ENCODE measurements at regions not wholly inside any gene's neighbourhood (a gene's known extent, or its start where the extent isn't known, plus 50 kb on each side); places are given as distances from the start of the nearest gene placed in this dataset.

DNA sequence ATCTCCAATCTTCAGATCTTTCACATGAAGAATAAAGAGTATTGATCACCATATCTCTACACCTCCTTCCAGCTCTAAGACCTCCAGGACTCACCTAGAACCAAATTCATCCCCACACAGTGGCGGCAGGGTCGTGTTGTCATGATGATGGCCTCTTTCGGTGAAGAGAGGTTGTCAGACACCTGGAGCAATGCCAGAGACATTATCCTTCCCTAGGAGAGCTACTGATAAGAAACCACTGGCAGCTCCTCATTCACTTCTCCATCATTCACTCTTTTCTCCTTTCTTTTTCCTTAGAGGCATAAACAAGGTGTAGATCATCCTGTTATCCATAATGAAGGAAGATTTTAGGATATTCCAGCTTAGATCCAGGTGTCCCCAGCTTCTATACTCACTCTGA lies 197.9 kb upstream of the TNP1 start:
- H3K4me3 ChIP-seq (ENCODE audit: low read depth, low read length): no peak overlapping the region
- no peak for DNase-seq (ENCODE audit: low read depth in 4 of 6, low spot score in 6 of 6)
- no peaks in the 10 kb centered on the region for H3K36me3 ChIP-seq (ENCODE audit: control insufficient read depth, insufficient read depth, low read length)
- 100% methylated on average over 3 of the region's 3 CpGs for WGBS (ENCODE audit: insufficient coverage)
- no peaks in the 10 kb centered on the region for H3K27me3 ChIP-seq (ENCODE audit: control insufficient read depth, insufficient read depth, low read length)
- peaks cover 14% of the 10 kb centered on the region for H3K4me1 ChIP-seq (ENCODE audit: control insufficient read depth, insufficient read depth, low read length)
- H3K9me3 ChIP-seq (ENCODE audit: control insufficient read depth, insufficient read depth, low read length): no peaks in the 10 kb centered on the region
- no peak overlapping the region for H3K27ac ChIP-seq (ENCODE audit: low read depth, low read length)

DNA sequence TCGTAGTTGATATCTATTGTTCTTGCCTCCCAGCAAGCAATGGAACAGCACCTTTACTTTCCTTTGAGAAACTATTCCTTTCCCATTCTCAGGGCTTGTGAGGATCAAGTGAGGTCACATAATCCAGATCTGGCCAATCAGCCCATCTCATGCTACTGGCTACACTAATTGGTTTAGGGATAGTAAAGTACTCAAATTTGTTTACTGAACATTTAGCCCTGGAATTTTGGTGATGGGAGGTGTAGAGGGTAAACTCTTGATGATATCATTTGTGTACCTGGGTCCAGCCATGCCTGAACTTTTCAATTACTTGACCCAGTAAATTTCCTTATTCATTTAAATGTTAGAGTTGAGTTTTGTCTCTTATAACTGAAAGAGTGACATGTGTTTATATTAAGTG lies 195.8 kb upstream of the TNP1 start:
- no peaks in the 10 kb centered on the region for H3K9me3 ChIP-seq (ENCODE audit: control insufficient read depth, insufficient read depth, low read length)
- H3K36me3 ChIP-seq (ENCODE audit: control insufficient read depth, insufficient read depth, low read length): no peaks in the 10 kb centered on the region
- no peak overlapping the region for H3K27ac ChIP-seq (ENCODE audit: low read depth, low read length)
- H3K4me3 ChIP-seq (ENCODE audit: low read depth, low read length): no peak overlapping the region
- WGBS (ENCODE audit: insufficient coverage): 86% methylated on average over 1 of the region's 1 CpG
- H3K4me1 ChIP-seq (ENCODE audit: control insufficient read depth, insufficient read depth, low read length): peaks cover 3% of the 10 kb centered on the region
- H3K27me3 ChIP-seq (ENCODE audit: control insufficient read depth, insufficient read depth, low read length): no peaks in the 10 kb centered on the region
- DNase-seq (ENCODE audit: low read depth in 4 of 6, low spot score in 6 of 6): no peak

- H3K4me1 ChIP-seq (ENCODE audit: control insufficient read depth, insufficient read depth, low read length): peaks cover 3% of the 10 kb centered on the region
- no peak overlapping the region for H3K4me3 ChIP-seq (ENCODE audit: low read depth, low read length)
- H3K36me3 ChIP-seq (ENCODE audit: control insufficient read depth, insufficient read depth, low read length): no peaks in the 10 kb centered on the region
- H3K27ac ChIP-seq (ENCODE audit: low read depth, low read length): no peak overlapping the region
- 35% methylated on average over 2 of the region's 4 CpGs for WGBS (ENCODE audit: insufficient coverage)
- DNase-seq (ENCODE audit: low read depth in 4 of 6, low spot score in 6 of 6): peak in 2 of 6 donors; percentile 77 to 90
- H3K9me3 ChIP-seq (ENCODE audit: control insufficient read depth, insufficient read depth, low read length): no peaks in the 10 kb centered on the region
- H3K27me3 ChIP-seq (ENCODE audit: control insufficient read depth, insufficient read depth, low read length): no peaks in the 10 kb centered on the region
These were observed 194.9 kb upstream of the TNP1 start for GRCh38 chr2:217054791-217055190.

GRCh38 chr2:217052856-217053577 lies 193.2 kb upstream of the TNP1 start:
- DNase-seq (ENCODE audit: low read depth in 4 of 6, low spot score in 6 of 6): no peak
- 85% methylated on average over 2 of the region's 2 CpGs for WGBS (ENCODE audit: insufficient coverage)
- no peaks in the 10 kb centered on the region for H3K36me3 ChIP-seq (ENCODE audit: control insufficient read depth, insufficient read depth, low read length)
- peaks cover 9% of the 10 kb centered on the region for H3K4me1 ChIP-seq (ENCODE audit: control insufficient read depth, insufficient read depth, low read length)
- no peak overlapping the region for H3K4me3 ChIP-seq (ENCODE audit: low read depth, low read length)
- H3K9me3 ChIP-seq (ENCODE audit: control insufficient read depth, insufficient read depth, low read length): no peaks in the 10 kb centered on the region
- H3K27me3 ChIP-seq (ENCODE audit: control insufficient read depth, insufficient read depth, low read length): no peaks in the 10 kb centered on the region
- H3K27ac ChIP-seq (ENCODE audit: low read depth, low read length): no peak overlapping the region

GRCh38 chr2:217051416-217051815 lies 191.6 kb upstream of the TNP1 start:
- H3K4me3 ChIP-seq (ENCODE audit: low read depth, low read length): no peak overlapping the region
- H3K27me3 ChIP-seq (ENCODE audit: control insufficient read depth, insufficient read depth, low read length): no peaks in the 10 kb centered on the region
- H3K27ac ChIP-seq (ENCODE audit: low read depth, low read length): no peak overlapping the region
- no peak for DNase-seq (ENCODE audit: low read depth in 4 of 6, low spot score in 6 of 6)
- WGBS (ENCODE audit: insufficient coverage): 92% methylated on average over 2 of the region's 2 CpGs
- H3K4me1 ChIP-seq (ENCODE audit: control insufficient read depth, insufficient read depth, low read length): peaks cover 9% of the 10 kb centered on the region
- no peaks in the 10 kb centered on the region for H3K36me3 ChIP-seq (ENCODE audit: control insufficient read depth, insufficient read depth, low read length)
- no peaks in the 10 kb centered on the region for H3K9me3 ChIP-seq (ENCODE audit: control insufficient read depth, insufficient read depth, low read length)

- WGBS (ENCODE audit: insufficient coverage): 36% methylated on average over 3 of the region's 3 CpGs
- H3K4me1 ChIP-seq (ENCODE audit: control insufficient read depth, insufficient read depth, low read length): peaks cover 9% of the 10 kb centered on the region
- no peak overlapping the region for H3K4me3 ChIP-seq (ENCODE audit: low read depth, low read length)
- peak overlapping the region; percentile 50 for H3K27ac ChIP-seq (ENCODE audit: low read depth, low read length)
- H3K9me3 ChIP-seq (ENCODE audit: control insufficient read depth, insufficient read depth, low read length): no peaks in the 10 kb centered on the region
- no peaks in the 10 kb centered on the region for H3K36me3 ChIP-seq (ENCODE audit: control insufficient read depth, insufficient read depth, low read length)
- H3K27me3 ChIP-seq (ENCODE audit: control insufficient read depth, insufficient read depth, low read length): no peaks in the 10 kb centered on the region
- peak in 1 of 6 donors; percentile 78 for DNase-seq (ENCODE audit: low read depth in 4 of 6, low spot score in 6 of 6)
These were observed 190.1 kb upstream of the TNP1 start for GRCh38 chr2:217049956-217050355.

GRCh38 chr2:217049422-217049821 lies 189.6 kb upstream of the TNP1 start:
- WGBS (ENCODE audit: insufficient coverage): 29% methylated on average over 1 of the region's 7 CpGs
- Histone ChIP-seq H3K4me1 (ENCODE audit: control insufficient read depth, insufficient read depth, low read length) (peaks cover 6% of the 10 kb centered on the region), H3K27me3 (ENCODE audit: control insufficient read depth, insufficient read depth, low read length) (no peaks in the 10 kb centered on the region), H3K4me3 (ENCODE audit: low read depth, low read length) (no peak overlapping the region), H3K27ac (ENCODE audit: low read depth, low read length) (peak overlapping the region; percentile 50), H3K36me3 (ENCODE audit: control insufficient read depth, insufficient read depth, low read length) (no peaks in the 10 kb centered on the region), H3K9me3 (ENCODE audit: control insufficient read depth, insufficient read depth, low read length) (no peaks in the 10 kb centered on the region)
- DNase-seq (ENCODE audit: low read depth in 4 of 6, low spot score in 6 of 6): peak in 2 of 6 donors; percentile 34 to 50

DNA sequence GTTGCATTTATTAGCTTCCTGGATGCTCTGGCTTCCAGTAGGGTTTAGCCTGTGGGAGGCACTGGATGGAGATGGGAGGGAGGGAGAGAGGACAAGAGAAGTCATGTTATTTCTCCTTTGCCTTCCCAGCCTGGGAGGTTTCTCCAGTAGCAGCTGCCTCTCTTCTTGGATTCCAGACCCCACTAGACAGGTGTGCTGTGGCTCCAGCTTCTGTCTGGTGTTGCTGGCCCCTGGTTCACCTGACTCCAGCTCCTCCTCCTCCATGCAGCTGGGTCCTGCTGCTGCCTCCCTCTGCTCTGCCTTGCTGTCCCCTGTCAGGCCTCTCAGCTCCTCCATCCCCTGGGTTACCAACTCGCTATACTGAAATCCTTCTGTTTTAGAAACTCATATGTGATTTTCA lies 188.9 kb upstream of the TNP1 start:
- H3K27ac ChIP-seq (ENCODE audit: low read depth, low read length): peak overlapping the region; percentile 19
- H3K9me3 ChIP-seq (ENCODE audit: control insufficient read depth, insufficient read depth, low read length): no peaks in the 10 kb centered on the region
- peaks cover 6% of the 10 kb centered on the region for H3K4me1 ChIP-seq (ENCODE audit: control insufficient read depth, insufficient read depth, low read length)
- WGBS (ENCODE audit: insufficient coverage): no CpG with 5 or more reads among the region's 1 CpG
- H3K36me3 ChIP-seq (ENCODE audit: control insufficient read depth, insufficient read depth, low read length): no peaks in the 10 kb centered on the region
- DNase-seq (ENCODE audit: low read depth in 4 of 6, low spot score in 6 of 6): no peak
- no peaks in the 10 kb centered on the region for H3K27me3 ChIP-seq (ENCODE audit: control insufficient read depth, insufficient read depth, low read length)
- H3K4me3 ChIP-seq (ENCODE audit: low read depth, low read length): no peak overlapping the region

DNA sequence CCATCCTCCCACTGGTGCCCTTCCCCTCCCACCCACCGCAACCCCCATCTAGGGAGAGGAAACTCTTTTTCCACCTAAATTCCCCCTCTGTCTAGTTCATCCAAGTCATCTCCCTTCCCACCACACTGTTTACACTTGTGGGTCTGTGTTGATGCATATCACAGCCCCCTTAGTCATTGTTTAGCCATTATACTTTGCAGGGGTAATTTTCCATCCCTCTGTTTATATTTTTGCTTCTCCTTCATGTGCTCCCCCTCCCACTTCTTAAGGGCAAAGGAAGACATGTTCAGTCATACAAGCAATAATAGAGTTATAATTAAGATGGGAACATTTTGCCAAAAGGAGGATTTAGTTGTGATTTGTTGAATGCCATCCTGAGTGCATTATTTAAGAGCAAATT lies 187.8 kb upstream of the TNP1 start:
- H3K36me3 ChIP-seq (ENCODE audit: control insufficient read depth, insufficient read depth, low read length): no peaks in the 10 kb centered on the region
- H3K9me3 ChIP-seq (ENCODE audit: control insufficient read depth, insufficient read depth, low read length): no peaks in the 10 kb centered on the region
- no peaks in the 10 kb centered on the region for H3K27me3 ChIP-seq (ENCODE audit: control insufficient read depth, insufficient read depth, low read length)
- H3K4me3 ChIP-seq (ENCODE audit: low read depth, low read length): no peak overlapping the region
- H3K27ac ChIP-seq (ENCODE audit: low read depth, low read length): no peak overlapping the region
- DNase-seq (ENCODE audit: low read depth in 4 of 6, low spot score in 6 of 6): no peak
- peaks cover 6% of the 10 kb centered on the region for H3K4me1 ChIP-seq (ENCODE audit: control insufficient read depth, insufficient read depth, low read length)
- WGBS (ENCODE audit: insufficient coverage): 100% methylated on average over 1 of the region's 1 CpG

DNA sequence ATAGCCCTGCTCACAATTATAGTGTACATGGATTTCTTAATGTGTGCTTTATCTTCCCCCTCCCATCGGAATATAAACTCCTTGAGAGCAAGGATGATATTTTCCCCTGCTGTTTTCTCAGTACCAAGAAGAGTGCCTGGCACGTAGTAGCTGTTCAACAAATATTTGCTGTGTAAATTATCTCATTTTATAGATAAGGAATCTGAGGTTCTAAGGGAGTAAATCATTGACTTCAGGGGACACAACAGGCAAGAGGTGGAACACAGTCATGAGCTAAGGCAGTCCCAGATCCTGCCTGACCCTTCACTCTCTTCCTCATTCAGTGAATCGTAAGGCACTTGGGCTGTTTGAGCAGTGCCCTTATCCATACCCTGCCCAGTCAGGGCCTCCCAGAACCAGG lies 187.3 kb upstream of the TNP1 start:
- no peaks in the 10 kb centered on the region for H3K9me3 ChIP-seq (ENCODE audit: control insufficient read depth, insufficient read depth, low read length)
- no peaks in the 10 kb centered on the region for H3K27me3 ChIP-seq (ENCODE audit: control insufficient read depth, insufficient read depth, low read length)
- no peak for DNase-seq (ENCODE audit: low read depth in 4 of 6, low spot score in 6 of 6)
- 100% methylated on average over 1 of the region's 3 CpGs for WGBS (ENCODE audit: insufficient coverage)
- H3K4me3 ChIP-seq (ENCODE audit: low read depth, low read length): no peak overlapping the region
- H3K36me3 ChIP-seq (ENCODE audit: control insufficient read depth, insufficient read depth, low read length): no peaks in the 10 kb centered on the region
- H3K27ac ChIP-seq (ENCODE audit: low read depth, low read length): no peak overlapping the region
- peaks cover 6% of the 10 kb centered on the region for H3K4me1 ChIP-seq (ENCODE audit: control insufficient read depth, insufficient read depth, low read length)

All from spinal cord (tissue), 9 donors.